H1 (cell line): ENCODE measurements at regions not wholly inside any gene's neighbourhood (a gene's known extent, or its start where the extent isn't known, plus 50 kb on each side); places are given as distances from the start of the nearest gene placed in this dataset.

ENCODE experiments used
- CREB1 ChIP-seq: IDR thresholded peaks from 2 replicates; pipeline ENCODE4 v1.6.1; 2012; ENCODE audit warnings: inconsistent platforms
- EZH2 ChIP-seq: fragments of 200-600 bp; sonication (generic); IDR thresholded peaks from 2 replicates; pipeline ENCODE4 v1.7.1; 2012; ENCODE audit warnings: low read depth, mild to moderate bottlenecking, moderate library complexity, low read length, inconsistent platforms; ENCODE audit not compliant: severe bottlenecking
- FOSL1 ChIP-seq: IDR thresholded peaks from 2 replicates; pipeline ENCODE4 v1.6.1; 2011; ENCODE audit warnings: mild to moderate bottlenecking, low read depth, low read length, moderate library complexity; ENCODE audit not compliant: insufficient read depth
- JUND ChIP-seq: IDR thresholded peaks from 2 replicates; pipeline ENCODE4 v1.6.1; 2011; ENCODE audit warnings: mild to moderate bottlenecking, improper control_type of control experiment, low read length
- NANOG ChIP-seq: IDR thresholded peaks from 2 replicates; pipeline ENCODE4 v1.6.1; 2011; ENCODE audit warnings: low read length, low read depth, mild to moderate bottlenecking, inconsistent platforms; ENCODE audit not compliant: insufficient read depth, poor library complexity, severe bottlenecking
- POLR2AphosphoS5 ChIP-seq: IDR thresholded peaks from 2 replicates; pipeline ENCODE4 v1.6.1; 2011; ENCODE audit warnings: low read depth, low read length
- POU5F1 ChIP-seq: IDR thresholded peaks from 2 replicates; pipeline ENCODE4 v1.6.1; 2011; ENCODE audit warnings: low read depth, mild to moderate bottlenecking, low read length, moderate library complexity
- SIN3A ChIP-seq, 2 experiments: IDR thresholded peaks in 1 of 2; conservative IDR thresholded peaks in 1 of 2; 2 replicates each; pipeline ENCODE4 v1.6.1; 2011 to 2012; ENCODE audit warnings: low read length in 2 of 2, improper control_type of control experiment in 1 of 2, low read depth in 1 of 2, mild to moderate bottlenecking in 1 of 2
- SP1 ChIP-seq: IDR thresholded peaks from 2 replicates; pipeline ENCODE4 v1.6.1; 2011; ENCODE audit warnings: low read depth, low read length
- TF ChIP-seq, protein P1 (sequence below), 3 experiments: IDR thresholded peaks; 1 replicate in 2 of 3; 2 replicates in 1 of 3; pipeline versions ENCODE4 v1.5.1 to v1.6.1; 2011; ENCODE audit warnings: low read length in 3 of 3, mild to moderate bottlenecking in 3 of 3, inconsistent platforms in 2 of 3, low read depth in 1 of 3, moderate library complexity in 1 of 3; ENCODE audit not compliant: insufficient read depth in 1 of 3; ENCODE audit errors: control extremely low read depth in 1 of 3
- TF ChIP-seq, protein P2 (sequence below): IDR thresholded peaks from 2 replicates; pipeline ENCODE4 v1.6.1; 2011; ENCODE audit warnings: low read depth, mild to moderate bottlenecking, low read length; ENCODE audit not compliant: insufficient read depth
- TF ChIP-seq, protein P3 (sequence below): IDR thresholded peaks from 2 replicates; pipeline ENCODE4 v1.6.1; 2011; ENCODE audit warnings: low read length, improper control_type of control experiment

DNA sequence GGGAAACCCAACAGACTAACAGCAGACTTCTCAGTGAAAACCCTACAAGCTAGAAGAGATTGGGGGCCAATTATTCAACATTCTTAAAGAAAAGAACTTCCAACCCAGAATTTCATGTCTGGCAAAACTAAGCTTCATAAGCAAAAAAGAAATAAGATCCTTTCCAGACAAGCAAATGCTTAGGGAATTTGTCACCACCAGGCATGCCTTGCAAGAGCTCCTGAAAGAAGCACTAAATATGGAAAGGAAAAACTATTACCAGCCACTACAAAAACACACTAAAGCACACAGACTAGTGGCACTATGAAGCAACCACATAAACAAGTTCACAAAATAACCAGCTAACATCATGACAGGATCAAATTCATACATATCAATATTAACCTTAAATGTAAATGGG lies 131.1 kb downstream of the OR2K2 start:
- TF ChIP-seq, protein P1, sequence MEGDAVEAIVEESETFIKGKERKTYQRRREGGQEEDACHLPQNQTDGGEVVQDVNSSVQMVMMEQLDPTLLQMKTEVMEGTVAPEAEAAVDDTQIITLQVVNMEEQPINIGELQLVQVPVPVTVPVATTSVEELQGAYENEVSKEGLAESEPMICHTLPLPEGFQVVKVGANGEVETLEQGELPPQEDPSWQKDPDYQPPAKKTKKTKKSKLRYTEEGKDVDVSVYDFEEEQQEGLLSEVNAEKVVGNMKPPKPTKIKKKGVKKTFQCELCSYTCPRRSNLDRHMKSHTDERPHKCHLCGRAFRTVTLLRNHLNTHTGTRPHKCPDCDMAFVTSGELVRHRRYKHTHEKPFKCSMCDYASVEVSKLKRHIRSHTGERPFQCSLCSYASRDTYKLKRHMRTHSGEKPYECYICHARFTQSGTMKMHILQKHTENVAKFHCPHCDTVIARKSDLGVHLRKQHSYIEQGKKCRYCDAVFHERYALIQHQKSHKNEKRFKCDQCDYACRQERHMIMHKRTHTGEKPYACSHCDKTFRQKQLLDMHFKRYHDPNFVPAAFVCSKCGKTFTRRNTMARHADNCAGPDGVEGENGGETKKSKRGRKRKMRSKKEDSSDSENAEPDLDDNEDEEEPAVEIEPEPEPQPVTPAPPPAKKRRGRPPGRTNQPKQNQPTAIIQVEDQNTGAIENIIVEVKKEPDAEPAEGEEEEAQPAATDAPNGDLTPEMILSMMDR (IDR thresholded peaks at IDR 0.05; ENCODE audit: control extremely low read depth in 1 of 3, insufficient read depth in 1 of 3, low read depth in 1 of 3, low read length in 3 of 3), result no peak
- TF ChIP-seq POLR2AphosphoS5 (no peak), NANOG (no peak), FOSL1 (no peak), EZH2 (no peak), CREB1 (no peak), SP1 (no peak), JUND (no peak), SIN3A (conservative IDR thresholded peaks at IDR 0.05 in 1 of 2, IDR thresholded peaks at IDR 0.05 in 1 of 2; ENCODE audit: low read depth in 1 of 2, low read length in 2 of 2) (no peak), POU5F1 (no peak)
- TF ChIP-seq, protein P2, sequence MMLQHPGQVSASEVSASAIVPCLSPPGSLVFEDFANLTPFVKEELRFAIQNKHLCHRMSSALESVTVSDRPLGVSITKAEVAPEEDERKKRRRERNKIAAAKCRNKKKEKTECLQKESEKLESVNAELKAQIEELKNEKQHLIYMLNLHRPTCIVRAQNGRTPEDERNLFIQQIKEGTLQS, result no peak
- TF ChIP-seq, protein P3, sequence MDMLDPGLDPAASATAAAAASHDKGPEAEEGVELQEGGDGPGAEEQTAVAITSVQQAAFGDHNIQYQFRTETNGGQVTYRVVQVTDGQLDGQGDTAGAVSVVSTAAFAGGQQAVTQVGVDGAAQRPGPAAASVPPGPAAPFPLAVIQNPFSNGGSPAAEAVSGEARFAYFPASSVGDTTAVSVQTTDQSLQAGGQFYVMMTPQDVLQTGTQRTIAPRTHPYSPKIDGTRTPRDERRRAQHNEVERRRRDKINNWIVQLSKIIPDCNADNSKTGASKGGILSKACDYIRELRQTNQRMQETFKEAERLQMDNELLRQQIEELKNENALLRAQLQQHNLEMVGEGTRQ, result no peak
